BLaER1 (cell line): ENCODE measurements at regions not wholly inside any gene's neighbourhood (a gene's known extent, or its start where the extent isn't known, plus 50 kb on each side); places are given as distances from the start of the nearest gene placed in this dataset.
"Not testable (repeated sequence)": the region's sequence is repeated elsewhere in the genome, so short reads cannot be mapped to it uniquely, and the experiment has no call there.

Source experiments
- H3K27ac ChIP-seq: shearing (Covaris generic); formaldehyde crosslinking; 2 replicates; pipeline ENCODE4 v1.8.1; 2022
- H3K27me3 ChIP-seq: shearing (Covaris generic); formaldehyde crosslinking; 2 replicates; pipeline ENCODE4 v1.8.1; 2022
- H3K36me3 ChIP-seq: shearing (Covaris generic); formaldehyde crosslinking; 2 replicates; pipeline ENCODE4 v1.8.1; 2022
- H3K4me1 ChIP-seq: shearing (Covaris generic); formaldehyde crosslinking; 2 replicates; pipeline ENCODE4 v1.8.1; 2022
- H3K4me2 ChIP-seq: shearing (Covaris generic); formaldehyde crosslinking; 2 replicates; pipeline ENCODE4 v1.8.1; 2022
- H3K4me3 ChIP-seq: shearing (Covaris generic); formaldehyde crosslinking; 2 replicates; pipeline ENCODE4 v1.8.1; 2022
- H3K9ac ChIP-seq: shearing (Covaris generic); formaldehyde crosslinking; 2 replicates; pipeline ENCODE4 v1.8.1; 2022
- H3K9me3 ChIP-seq: shearing (Covaris generic); formaldehyde crosslinking; 2 replicates; pipeline ENCODE4 v1.8.1; 2022
- H4K20me1 ChIP-seq: shearing (Covaris generic); formaldehyde crosslinking; 2 replicates; pipeline ENCODE4 v1.8.1; 2022
- Cebpa-rat ChIP-seq: shearing (Covaris generic); IDR thresholded peaks from 2 replicates; pipeline ENCODE4 v1.8.1; 2022

GRCh38 chr5:96197347-96197746 lies 235.7 kb upstream of the ELL2 start:
- no peaks in the 10 kb centered on the region for H3K9me3 ChIP-seq
- no peak overlapping the region for H3K27ac ChIP-seq
- no peaks in the 10 kb centered on the region for H3K27me3 ChIP-seq
- no peak overlapping the region for H3K4me2 ChIP-seq
- no peak overlapping the region for H3K9ac ChIP-seq
- H4K20me1 ChIP-seq: no peaks in the 10 kb centered on the region
- H3K4me3 ChIP-seq: no peak overlapping the region
- H3K36me3 ChIP-seq: no peaks in the 10 kb centered on the region
- TF ChIP-seq Cebpa-rat: no peak
- H3K4me1 ChIP-seq: no peaks in the 10 kb centered on the region

- no peak overlapping the region for H3K27ac ChIP-seq
- no peaks in the 10 kb centered on the region for H3K36me3 ChIP-seq
- no peaks in the 10 kb centered on the region for H4K20me1 ChIP-seq
- no peaks in the 10 kb centered on the region for H3K9me3 ChIP-seq
- no peak overlapping the region for H3K9ac ChIP-seq
- no peak overlapping the region for H3K4me3 ChIP-seq
- no peak overlapping the region for H3K4me2 ChIP-seq
- no peaks in the 10 kb centered on the region for H3K27me3 ChIP-seq
- no peak for TF ChIP-seq Cebpa-rat
- no peaks in the 10 kb centered on the region for H3K4me1 ChIP-seq
Measured at GRCh38 chr5:96196890-96197289, 235.2 kb upstream of the ELL2 start.

- Histone ChIP-seq H3K27me3 (no peaks in the 10 kb centered on the region), H3K27ac (no peak overlapping the region), H3K4me1 (no peaks in the 10 kb centered on the region), H3K9me3 (no peaks in the 10 kb centered on the region), H3K4me2 (no peak overlapping the region), H4K20me1 (no peaks in the 10 kb centered on the region), H3K36me3 (no peaks in the 10 kb centered on the region), H3K4me3 (no peak overlapping the region), H3K9ac (no peak overlapping the region)
- no peak for TF ChIP-seq Cebpa-rat
Measured at GRCh38 chr5:96196407-96196806, 234.8 kb upstream of the ELL2 start.

- H3K4me3 ChIP-seq: no peak overlapping the region
- H3K4me1 ChIP-seq: no peaks in the 10 kb centered on the region
- H3K4me2 ChIP-seq: no peak overlapping the region
- no peaks in the 10 kb centered on the region for H3K9me3 ChIP-seq
- no peak overlapping the region for H3K9ac ChIP-seq
- H4K20me1 ChIP-seq: no peaks in the 10 kb centered on the region
- H3K27me3 ChIP-seq: no peaks in the 10 kb centered on the region
- TF ChIP-seq Cebpa-rat: no peak
- no peak overlapping the region for H3K27ac ChIP-seq
- H3K36me3 ChIP-seq: no peaks in the 10 kb centered on the region
Measured at GRCh38 chr5:96195123-96195522, 233.5 kb upstream of the ELL2 start.

GRCh38 chr5:96194593-96194992 lies 232.9 kb upstream of the ELL2 start:
- H4K20me1 ChIP-seq: no peaks in the 10 kb centered on the region
- no peak overlapping the region for H3K9ac ChIP-seq
- no peaks in the 10 kb centered on the region for H3K9me3 ChIP-seq
- no peak overlapping the region for H3K4me2 ChIP-seq
- no peaks in the 10 kb centered on the region for H3K36me3 ChIP-seq
- TF ChIP-seq Cebpa-rat: no peak
- H3K4me3 ChIP-seq: no peak overlapping the region
- no peaks in the 10 kb centered on the region for H3K27me3 ChIP-seq
- no peak overlapping the region for H3K27ac ChIP-seq
- no peaks in the 10 kb centered on the region for H3K4me1 ChIP-seq

GRCh38 chr5:96193946-96194345 lies 232.3 kb upstream of the ELL2 start:
- Histone ChIP-seq H3K9ac (no peak overlapping the region), H3K27ac (no peak overlapping the region), H3K4me2 (no peak overlapping the region), H4K20me1 (no peaks in the 10 kb centered on the region), H3K9me3 (no peaks in the 10 kb centered on the region), H3K4me1 (no peaks in the 10 kb centered on the region), H3K36me3 (no peaks in the 10 kb centered on the region), H3K27me3 (no peaks in the 10 kb centered on the region), H3K4me3 (no peak overlapping the region)
- no peak for TF ChIP-seq Cebpa-rat

- TF ChIP-seq Cebpa-rat: no peak
- peaks cover 4% of the 10 kb centered on the region; the same call in 1 of the 2 replicates for H3K9me3 ChIP-seq
- no peak overlapping the region for H3K9ac ChIP-seq
- H3K4me3 ChIP-seq: no peak overlapping the region
- H3K4me2 ChIP-seq: no peak overlapping the region
- no peaks in the 10 kb centered on the region for H3K4me1 ChIP-seq
- no peak overlapping the region for H3K27ac ChIP-seq
- H4K20me1 ChIP-seq: no peaks in the 10 kb centered on the region
- H3K36me3 ChIP-seq: no peaks in the 10 kb centered on the region
- no peaks in the 10 kb centered on the region for H3K27me3 ChIP-seq
Measured at GRCh38 chr5:96189987-96190386, 228.3 kb upstream of the ELL2 start.

- Histone ChIP-seq H3K4me3 (no peak overlapping the region), H3K36me3 (no peaks in the 10 kb centered on the region), H3K27ac (no peak overlapping the region), H3K4me1 (no peaks in the 10 kb centered on the region), H3K9me3 (peaks cover 4% of the 10 kb centered on the region; the same call in 1 of the 2 replicates), H3K4me2 (no peak overlapping the region), H4K20me1 (no peaks in the 10 kb centered on the region), H3K27me3 (no peaks in the 10 kb centered on the region), H3K9ac (no peak overlapping the region)
- no peak for TF ChIP-seq Cebpa-rat
Measured at GRCh38 chr5:96189028-96189826, 227.6 kb upstream of the ELL2 start.

- no peak for TF ChIP-seq Cebpa-rat
- Histone ChIP-seq H3K27ac (no peak overlapping the region), H3K27me3 (no peaks in the 10 kb centered on the region), H3K9me3 (peaks cover 4% of the 10 kb centered on the region; the same call in 1 of the 2 replicates), H3K9ac (no peak overlapping the region), H3K4me1 (no peaks in the 10 kb centered on the region), H3K36me3 (no peaks in the 10 kb centered on the region), H3K4me2 (no peak overlapping the region), H4K20me1 (no peaks in the 10 kb centered on the region), H3K4me3 (no peak overlapping the region)
Measured at GRCh38 chr5:96187309-96188027, 225.8 kb upstream of the ELL2 start.

GRCh38 chr5:96184510-96184909 lies 222.9 kb upstream of the ELL2 start:
- not testable (repeated sequence) for H3K9ac ChIP-seq, H3K4me2 ChIP-seq, H3K27me3 ChIP-seq, H3K4me3 ChIP-seq, H3K4me1 ChIP-seq, H4K20me1 ChIP-seq, H3K9me3 ChIP-seq, H3K27ac ChIP-seq, H3K36me3 ChIP-seq
